Kidney (tissue), 13 donors: ENCODE measurements at regions not wholly inside any gene's neighbourhood (a gene's known extent, or its start where the extent isn't known, plus 50 kb on each side); places are given as distances from the start of the nearest gene placed in this dataset.
"Not testable (repeated sequence)": the region's sequence is repeated elsewhere in the genome, so short reads cannot be mapped to it uniquely, and the experiment has no call there.

ENCODE experiments used
- DNase-seq, 5 donors: peaks; one replicate each; pipeline ENCODE4 v3.0.0-alpha.2; 2013 to 2020
- FAIRE-seq: peaks from 2 replicates; lab custom pipeline; 2012; peaks lifted over from hg19 to GRCh38; lab: Jason Lieb, UNC
- H3K27ac ChIP-seq, 2 donors: one replicate each; pipeline ENCODE4 v1.7.0; 2013; ENCODE audit warnings: low read depth in 2 of 2, low read length in 2 of 2, inconsistent platforms in 1 of 2
- H3K27me3 ChIP-seq: one replicate; pipeline ENCODE4 v1.7.1; 2013; ENCODE audit warnings: low read length, inconsistent platforms; ENCODE audit not compliant: control insufficient read depth, insufficient read depth
- H3K36me3 ChIP-seq, 3 donors: one replicate each; pipeline versions ENCODE4 v1.7.0 to v1.7.1; 2013; ENCODE audit warnings: low read length in 3 of 3, control low read depth in 1 of 3, inconsistent platforms in 1 of 3; ENCODE audit not compliant: insufficient read depth in 3 of 3, control insufficient read depth in 2 of 3
- H3K4me1 ChIP-seq, 3 donors: one replicate each; pipeline versions ENCODE4 v1.7.0 to v1.7.1; 2013; ENCODE audit warnings: low read length in 3 of 3, inconsistent platforms in 1 of 3, low read depth in 1 of 3; ENCODE audit not compliant: control insufficient read depth in 2 of 3, insufficient read depth in 2 of 3
- H3K4me3 ChIP-seq, 3 donors: one replicate each; pipeline versions ENCODE4 v1.7.0 to v1.8.1; 2013; ENCODE audit warnings: low read length in 3 of 3, control low read depth in 1 of 3, inconsistent platforms in 1 of 3
- H3K9ac ChIP-seq, 3 donors: one replicate each; pipeline versions ENCODE4 v1.7.0 to v1.7.1; 2013; ENCODE audit warnings: low read length in 3 of 3, control low read depth in 1 of 3, inconsistent platforms in 1 of 3
- H3K9me3 ChIP-seq, 3 donors: one replicate each; pipeline versions ENCODE4 v1.7.0 to v1.7.1; 2013; ENCODE audit warnings: low read length in 3 of 3, control low read depth in 1 of 3, inconsistent platforms in 1 of 3; ENCODE audit not compliant: control insufficient read depth in 2 of 3, insufficient read depth in 1 of 3
- intact Hi-C: fragments of 100-400 bp; cut with DNase I; formaldehyde crosslinking; loops from one replicate; pipeline ENCODE4 v1.11.1; 2022
- TF ChIP-seq, protein P1 (sequence below): IDR thresholded peaks from 3 replicates; pipeline ENCODE4 v1.5.1; 2012; ENCODE audit warnings: mild to moderate bottlenecking, moderate library complexity, borderline replicate concordance; ENCODE audit not compliant: insufficient read depth; ENCODE audit errors: extremely low read depth
- donor health status: control.
- donor health status: control.
- donor health status: control.
- donor health status: control.
- donor health status: control.
- donor health status: DM: yes; HTN: yes; CAD: no.
- donor health status: Normal renal cell carcinoma (clear cell type).

DNA sequence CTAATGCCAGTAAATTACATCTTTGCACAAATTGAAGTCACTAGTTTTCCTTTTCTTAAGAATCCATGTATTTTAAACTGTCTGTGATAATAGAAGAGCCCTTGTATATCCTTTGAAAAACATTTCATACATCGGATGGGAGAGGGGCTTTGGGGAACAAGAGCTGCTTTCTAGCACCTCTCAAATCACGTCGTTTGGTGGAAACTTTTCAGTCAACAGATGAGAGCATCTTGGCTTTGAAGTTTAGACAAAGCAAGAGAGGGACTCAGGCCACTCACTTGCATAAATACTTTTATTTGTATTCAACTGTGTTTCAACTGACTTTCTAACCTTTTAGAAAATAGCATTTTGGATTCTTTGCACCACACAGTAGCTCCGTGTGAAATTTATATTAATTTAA, 502.3 kb upstream of the IMPG1 start:
- no peak for DNase-seq
- intact Hi-C loops: no loop called here
- no peaks in the 10 kb centered on the region for H3K27me3 ChIP-seq
- TF ChIP-seq, protein P1, sequence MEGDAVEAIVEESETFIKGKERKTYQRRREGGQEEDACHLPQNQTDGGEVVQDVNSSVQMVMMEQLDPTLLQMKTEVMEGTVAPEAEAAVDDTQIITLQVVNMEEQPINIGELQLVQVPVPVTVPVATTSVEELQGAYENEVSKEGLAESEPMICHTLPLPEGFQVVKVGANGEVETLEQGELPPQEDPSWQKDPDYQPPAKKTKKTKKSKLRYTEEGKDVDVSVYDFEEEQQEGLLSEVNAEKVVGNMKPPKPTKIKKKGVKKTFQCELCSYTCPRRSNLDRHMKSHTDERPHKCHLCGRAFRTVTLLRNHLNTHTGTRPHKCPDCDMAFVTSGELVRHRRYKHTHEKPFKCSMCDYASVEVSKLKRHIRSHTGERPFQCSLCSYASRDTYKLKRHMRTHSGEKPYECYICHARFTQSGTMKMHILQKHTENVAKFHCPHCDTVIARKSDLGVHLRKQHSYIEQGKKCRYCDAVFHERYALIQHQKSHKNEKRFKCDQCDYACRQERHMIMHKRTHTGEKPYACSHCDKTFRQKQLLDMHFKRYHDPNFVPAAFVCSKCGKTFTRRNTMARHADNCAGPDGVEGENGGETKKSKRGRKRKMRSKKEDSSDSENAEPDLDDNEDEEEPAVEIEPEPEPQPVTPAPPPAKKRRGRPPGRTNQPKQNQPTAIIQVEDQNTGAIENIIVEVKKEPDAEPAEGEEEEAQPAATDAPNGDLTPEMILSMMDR: no peak
- no peak overlapping the region for H3K4me3 ChIP-seq
- no peak for FAIRE-seq
- no peaks in the 10 kb centered on the region for H3K36me3 ChIP-seq
- no peak overlapping the region for H3K27ac ChIP-seq
- no peaks in the 10 kb centered on the region for H3K4me1 ChIP-seq
- no peaks in the 10 kb centered on the region for H3K9me3 ChIP-seq
- H3K9ac ChIP-seq: no peak overlapping the region

DNA sequence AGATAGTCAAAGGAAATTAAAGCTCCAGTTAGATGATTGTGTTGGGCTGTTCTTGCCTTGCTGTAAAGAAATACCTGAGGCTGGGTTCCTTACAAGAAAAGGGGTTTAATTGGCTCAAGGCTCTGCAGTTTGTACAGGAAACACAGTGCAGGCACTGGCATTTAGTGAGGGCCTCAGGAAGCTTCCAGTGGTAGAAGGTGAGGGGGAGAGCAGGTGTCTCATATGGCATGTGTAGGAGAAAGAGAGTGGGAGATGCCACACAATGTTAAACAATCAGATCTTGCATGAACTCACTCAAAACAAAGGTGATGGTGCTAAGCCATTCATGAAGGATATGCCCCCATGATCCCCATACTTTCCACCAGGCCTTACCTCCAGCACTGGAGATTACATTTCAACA, 493.5 kb upstream of the IMPG1 start:
- FAIRE-seq: no peak
- intact Hi-C loops: no loop called here
- TF ChIP-seq, protein P1: no peak

DNA sequence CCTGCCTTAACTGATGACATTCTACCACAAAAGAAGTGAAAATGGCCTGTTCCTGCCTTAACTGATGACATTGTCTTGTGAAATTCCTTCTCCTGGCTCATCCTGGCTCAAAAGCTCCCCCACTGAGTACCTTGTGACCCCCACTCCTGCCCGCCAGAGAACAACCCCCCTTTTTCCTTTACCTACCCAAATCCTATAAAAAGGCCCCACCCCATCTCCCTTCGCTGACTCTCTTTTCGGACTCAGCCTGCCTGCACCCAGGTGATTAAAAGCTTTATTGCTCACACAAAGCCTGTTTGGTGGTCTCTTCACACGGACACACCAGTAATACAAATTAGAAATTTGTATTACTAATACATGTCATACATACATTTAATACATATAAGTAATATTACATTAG, 489.9 kb upstream of the IMPG1 start:
- H3K27ac ChIP-seq, DNase-seq, H3K27me3 ChIP-seq, intact Hi-C loops, H3K9ac ChIP-seq, H3K4me1 ChIP-seq, H3K36me3 ChIP-seq, H3K9me3 ChIP-seq, H3K4me3 ChIP-seq, FAIRE-seq: not testable (repeated sequence)

More for the DNA sequence above, 493.5 kb upstream of the IMPG1 start:
- no peak for DNase-seq
- Histone ChIP-seq H3K4me1 (no peaks in the 10 kb centered on the region), H3K4me3 (no peak overlapping the region), H3K27ac (no peak overlapping the region), H3K9ac (no peak overlapping the region), H3K36me3 (no peaks in the 10 kb centered on the region), H3K9me3 (no peaks in the 10 kb centered on the region), H3K27me3 (no peaks in the 10 kb centered on the region)

DNA sequence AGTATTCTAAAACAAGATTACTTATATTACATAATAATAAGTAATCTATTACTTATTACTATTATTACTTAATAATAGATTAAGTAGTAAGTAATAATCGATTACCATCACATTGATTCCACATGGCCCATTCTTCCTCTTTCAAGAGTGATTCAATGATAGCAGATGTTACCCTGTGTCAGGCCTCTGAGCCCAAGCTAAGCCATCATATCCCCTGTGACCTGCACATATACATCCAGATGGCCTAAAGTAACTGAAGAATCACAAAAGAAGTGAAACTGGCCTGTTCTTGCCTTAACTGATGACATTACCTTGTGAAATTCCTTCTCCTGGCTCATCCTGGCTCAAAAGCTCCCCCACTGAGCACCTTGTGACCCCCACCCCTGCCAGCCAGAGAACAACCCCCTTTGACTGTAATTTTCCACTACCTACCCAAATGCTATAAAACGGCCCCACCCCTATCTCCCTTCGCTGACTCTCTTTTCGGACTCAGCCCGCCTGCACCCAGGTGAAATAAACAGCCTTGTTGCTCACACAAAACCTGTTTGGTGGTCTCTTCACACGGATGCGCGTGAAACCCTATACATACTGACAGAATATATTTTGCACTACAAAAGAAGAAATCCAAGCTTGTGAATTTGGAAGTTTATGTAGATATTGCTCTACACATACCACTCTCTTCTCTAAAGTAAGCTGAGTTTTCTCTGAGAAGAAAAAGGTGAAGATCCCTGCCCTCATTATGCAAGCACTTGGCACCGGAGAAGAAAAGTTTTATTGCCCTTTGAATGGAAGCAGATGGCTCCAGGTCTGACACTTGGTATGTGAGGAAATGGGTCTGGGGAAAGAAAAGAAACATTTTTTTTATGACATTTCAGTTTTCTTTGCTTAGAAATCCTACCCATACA, 488.6 kb upstream of the IMPG1 start:
- intact Hi-C loops, DNase-seq, H3K36me3 ChIP-seq, H3K27ac ChIP-seq, H3K27me3 ChIP-seq, H3K4me1 ChIP-seq, H3K4me3 ChIP-seq, H3K9ac ChIP-seq, H3K9me3 ChIP-seq: not testable (repeated sequence)
- FAIRE-seq: peak; percentile 65
